ENCODE measurements at regions not wholly inside any gene's neighbourhood (a gene's known extent, or its start where the extent isn't known, plus 50 kb on each side); places are given as distances from the start of the nearest gene placed in this dataset.

DNA sequence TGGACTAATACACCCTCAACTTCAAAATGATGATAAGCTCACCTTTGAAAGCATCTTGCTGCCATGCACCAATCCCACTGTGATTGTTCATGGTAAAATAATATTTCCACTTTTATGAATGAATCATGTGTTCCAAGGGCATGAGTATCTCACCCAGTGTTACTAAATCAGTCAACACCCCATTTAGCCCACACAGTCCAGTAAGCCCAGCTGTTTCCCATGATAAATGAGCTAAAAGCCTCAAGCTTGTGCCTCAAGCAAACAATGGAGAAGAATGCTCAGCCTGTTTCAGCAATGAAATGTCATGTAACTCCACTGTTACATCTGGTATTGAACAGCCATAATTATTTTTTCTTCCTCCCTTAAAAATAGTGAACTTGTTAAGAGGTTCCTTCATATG is 442.5 kb downstream of the XPNPEP1 start (continued):
- TF ChIP-seq, protein P1, sequence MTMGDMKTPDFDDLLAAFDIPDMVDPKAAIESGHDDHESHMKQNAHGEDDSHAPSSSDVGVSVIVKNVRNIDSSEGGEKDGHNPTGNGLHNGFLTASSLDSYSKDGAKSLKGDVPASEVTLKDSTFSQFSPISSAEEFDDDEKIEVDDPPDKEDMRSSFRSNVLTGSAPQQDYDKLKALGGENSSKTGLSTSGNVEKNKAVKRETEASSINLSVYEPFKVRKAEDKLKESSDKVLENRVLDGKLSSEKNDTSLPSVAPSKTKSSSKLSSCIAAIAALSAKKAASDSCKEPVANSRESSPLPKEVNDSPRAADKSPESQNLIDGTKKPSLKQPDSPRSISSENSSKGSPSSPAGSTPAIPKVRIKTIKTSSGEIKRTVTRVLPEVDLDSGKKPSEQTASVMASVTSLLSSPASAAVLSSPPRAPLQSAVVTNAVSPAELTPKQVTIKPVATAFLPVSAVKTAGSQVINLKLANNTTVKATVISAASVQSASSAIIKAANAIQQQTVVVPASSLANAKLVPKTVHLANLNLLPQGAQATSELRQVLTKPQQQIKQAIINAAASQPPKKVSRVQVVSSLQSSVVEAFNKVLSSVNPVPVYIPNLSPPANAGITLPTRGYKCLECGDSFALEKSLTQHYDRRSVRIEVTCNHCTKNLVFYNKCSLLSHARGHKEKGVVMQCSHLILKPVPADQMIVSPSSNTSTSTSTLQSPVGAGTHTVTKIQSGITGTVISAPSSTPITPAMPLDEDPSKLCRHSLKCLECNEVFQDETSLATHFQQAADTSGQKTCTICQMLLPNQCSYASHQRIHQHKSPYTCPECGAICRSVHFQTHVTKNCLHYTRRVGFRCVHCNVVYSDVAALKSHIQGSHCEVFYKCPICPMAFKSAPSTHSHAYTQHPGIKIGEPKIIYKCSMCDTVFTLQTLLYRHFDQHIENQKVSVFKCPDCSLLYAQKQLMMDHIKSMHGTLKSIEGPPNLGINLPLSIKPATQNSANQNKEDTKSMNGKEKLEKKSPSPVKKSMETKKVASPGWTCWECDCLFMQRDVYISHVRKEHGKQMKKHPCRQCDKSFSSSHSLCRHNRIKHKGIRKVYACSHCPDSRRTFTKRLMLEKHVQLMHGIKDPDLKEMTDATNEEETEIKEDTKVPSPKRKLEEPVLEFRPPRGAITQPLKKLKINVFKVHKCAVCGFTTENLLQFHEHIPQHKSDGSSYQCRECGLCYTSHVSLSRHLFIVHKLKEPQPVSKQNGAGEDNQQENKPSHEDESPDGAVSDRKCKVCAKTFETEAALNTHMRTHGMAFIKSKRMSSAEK (CRISPR knock-in tag; IDR thresholded peaks at IDR 0.05; ENCODE audit: borderline replicate concordance): no peak
- TF ChIP-seq ZNF317 (CRISPR knock-in tag; IDR thresholded peaks at IDR 0.05; ENCODE audit: borderline replicate concordance, low read depth) (no peak), RORB (CRISPR knock-in tag; IDR thresholded peaks at IDR 0.05) (no peak), JUN (CRISPR knock-in tag; IDR thresholded peaks at IDR 0.05) (no peak), FOXP1 (CRISPR knock-in tag; IDR thresholded peaks at IDR 0.05; ENCODE audit: borderline replicate concordance) (no peak), EMX1 (CRISPR knock-in tag; IDR thresholded peaks at IDR 0.05) (no peak)

DNA sequence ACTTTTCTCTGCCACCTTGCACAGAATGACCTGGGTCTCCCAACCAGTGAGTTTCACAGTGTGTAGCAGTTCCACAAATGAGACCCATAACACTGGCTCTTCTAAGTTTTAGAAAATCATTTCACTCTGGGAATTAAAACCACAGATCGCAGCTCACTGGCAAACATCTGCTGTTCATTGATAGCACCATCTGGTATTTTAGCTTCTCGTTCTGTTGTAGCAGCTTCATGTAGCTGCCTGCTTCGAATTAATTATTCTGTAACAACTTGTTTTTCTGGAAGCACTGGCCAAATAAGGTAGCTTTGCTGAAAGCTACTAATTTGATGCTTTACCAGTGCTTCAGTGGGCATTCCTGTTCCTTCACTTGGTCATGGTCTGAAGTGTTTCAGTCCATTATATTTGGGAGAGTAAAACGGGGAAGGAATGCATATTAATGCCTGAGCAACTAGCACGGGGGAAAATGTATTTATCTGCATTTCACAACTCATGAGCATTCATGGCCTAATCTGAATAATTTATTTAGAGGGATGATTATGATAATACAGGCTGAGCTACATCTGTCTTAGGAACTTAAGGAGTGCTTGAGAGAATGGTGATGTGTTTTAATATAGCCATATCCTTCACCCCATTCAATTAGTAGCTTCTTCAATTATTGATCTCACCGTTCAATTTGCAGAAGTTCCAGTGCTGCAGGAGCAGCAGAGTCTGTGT is 447.4 kb downstream of the XPNPEP1 start:
- POLR2A ChIA-PET: no interaction called here
- no peak for DNase-seq (ENCODE audit: low spot score)
- Mint-ChIP-seq H3K9me3 (no peaks in the 10 kb centered on the region), H3K4me1 (peaks cover 21% of the 10 kb centered on the region), H3K27ac (no peak overlapping the region), H3K4me3 (no peak overlapping the region), H3K36me3 (no peaks in the 10 kb centered on the region), H3K27me3 (ENCODE audit: low read depth) (no peaks in the 10 kb centered on the region)
- no peak for ATAC-seq
- CTCF ChIA-PET: interaction anchor here (1.2 to 1.8 kb wide), 4 partner anchors 19 to 363 kb away, joined by 3 to 5 read pairs (median 5); no protein-coding TSS in a partner anchor
- TF ChIP-seq, protein P2, sequence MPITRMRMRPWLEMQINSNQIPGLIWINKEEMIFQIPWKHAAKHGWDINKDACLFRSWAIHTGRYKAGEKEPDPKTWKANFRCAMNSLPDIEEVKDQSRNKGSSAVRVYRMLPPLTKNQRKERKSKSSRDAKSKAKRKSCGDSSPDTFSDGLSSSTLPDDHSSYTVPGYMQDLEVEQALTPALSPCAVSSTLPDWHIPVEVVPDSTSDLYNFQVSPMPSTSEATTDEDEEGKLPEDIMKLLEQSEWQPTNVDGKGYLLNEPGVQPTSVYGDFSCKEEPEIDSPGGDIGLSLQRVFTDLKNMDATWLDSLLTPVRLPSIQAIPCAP (CRISPR knock-in tag; IDR thresholded peaks at IDR 0.05): no peak
- no peak for TF ChIP-seq TCF7 (CRISPR knock-in tag; IDR thresholded peaks at IDR 0.05; ENCODE audit: low read depth)
- TF ChIP-seq, protein P3, sequence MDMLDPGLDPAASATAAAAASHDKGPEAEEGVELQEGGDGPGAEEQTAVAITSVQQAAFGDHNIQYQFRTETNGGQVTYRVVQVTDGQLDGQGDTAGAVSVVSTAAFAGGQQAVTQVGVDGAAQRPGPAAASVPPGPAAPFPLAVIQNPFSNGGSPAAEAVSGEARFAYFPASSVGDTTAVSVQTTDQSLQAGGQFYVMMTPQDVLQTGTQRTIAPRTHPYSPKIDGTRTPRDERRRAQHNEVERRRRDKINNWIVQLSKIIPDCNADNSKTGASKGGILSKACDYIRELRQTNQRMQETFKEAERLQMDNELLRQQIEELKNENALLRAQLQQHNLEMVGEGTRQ (CRISPR knock-in tag; IDR thresholded peaks at IDR 0.05): no peak
- TF ChIP-seq, protein P4, sequence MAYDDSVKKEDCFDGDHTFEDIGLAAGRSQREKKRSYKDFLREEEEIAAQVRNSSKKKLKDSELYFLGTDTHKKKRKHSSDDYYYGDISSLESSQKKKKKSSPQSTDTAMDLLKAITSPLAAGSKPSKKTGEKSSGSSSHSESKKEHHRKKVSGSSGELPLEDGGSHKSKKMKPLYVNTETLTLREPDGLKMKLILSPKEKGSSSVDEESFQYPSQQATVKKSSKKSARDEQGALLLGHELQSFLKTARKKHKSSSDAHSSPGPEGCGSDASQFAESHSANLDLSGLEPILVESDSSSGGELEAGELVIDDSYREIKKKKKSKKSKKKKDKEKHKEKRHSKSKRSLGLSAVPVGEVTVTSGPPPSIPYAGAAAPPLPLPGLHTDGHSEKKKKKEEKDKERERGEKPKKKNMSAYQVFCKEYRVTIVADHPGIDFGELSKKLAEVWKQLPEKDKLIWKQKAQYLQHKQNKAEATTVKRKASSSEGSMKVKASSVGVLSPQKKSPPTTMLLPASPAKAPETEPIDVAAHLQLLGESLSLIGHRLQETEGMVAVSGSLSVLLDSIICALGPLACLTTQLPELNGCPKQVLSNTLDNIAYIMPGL (CRISPR knock-in tag; IDR thresholded peaks at IDR 0.05): no peak
- no peak for TF ChIP-seq ZNF317 (CRISPR knock-in tag; IDR thresholded peaks at IDR 0.05; ENCODE audit: borderline replicate concordance, low read depth)
- TF ChIP-seq, protein P5, sequence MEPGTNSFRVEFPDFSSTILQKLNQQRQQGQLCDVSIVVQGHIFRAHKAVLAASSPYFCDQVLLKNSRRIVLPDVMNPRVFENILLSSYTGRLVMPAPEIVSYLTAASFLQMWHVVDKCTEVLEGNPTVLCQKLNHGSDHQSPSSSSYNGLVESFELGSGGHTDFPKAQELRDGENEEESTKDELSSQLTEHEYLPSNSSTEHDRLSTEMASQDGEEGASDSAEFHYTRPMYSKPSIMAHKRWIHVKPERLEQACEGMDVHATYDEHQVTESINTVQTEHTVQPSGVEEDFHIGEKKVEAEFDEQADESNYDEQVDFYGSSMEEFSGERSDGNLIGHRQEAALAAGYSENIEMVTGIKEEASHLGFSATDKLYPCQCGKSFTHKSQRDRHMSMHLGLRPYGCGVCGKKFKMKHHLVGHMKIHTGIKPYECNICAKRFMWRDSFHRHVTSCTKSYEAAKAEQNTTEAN (CRISPR knock-in tag; IDR thresholded peaks at IDR 0.05): no peak
- TF ChIP-seq RELA (CRISPR knock-in tag; IDR thresholded peaks at IDR 0.05; ENCODE audit: borderline replicate concordance): no peak
- no peak for TF ChIP-seq ZNF219 (CRISPR knock-in tag; IDR thresholded peaks at IDR 0.05; ENCODE audit: borderline replicate concordance)
- TF ChIP-seq FOXK1 (CRISPR knock-in tag; IDR thresholded peaks at IDR 0.05): no peak
- no peak for TF ChIP-seq ZNF671 (CRISPR knock-in tag; IDR thresholded peaks at IDR 0.05)
- no peak for TF ChIP-seq HMGA2 (CRISPR knock-in tag; IDR thresholded peaks at IDR 0.05)
- no peak for TF ChIP-seq ZNF396 (CRISPR knock-in tag; IDR thresholded peaks at IDR 0.05; ENCODE audit: borderline replicate concordance)
- TF ChIP-seq, protein P6, sequence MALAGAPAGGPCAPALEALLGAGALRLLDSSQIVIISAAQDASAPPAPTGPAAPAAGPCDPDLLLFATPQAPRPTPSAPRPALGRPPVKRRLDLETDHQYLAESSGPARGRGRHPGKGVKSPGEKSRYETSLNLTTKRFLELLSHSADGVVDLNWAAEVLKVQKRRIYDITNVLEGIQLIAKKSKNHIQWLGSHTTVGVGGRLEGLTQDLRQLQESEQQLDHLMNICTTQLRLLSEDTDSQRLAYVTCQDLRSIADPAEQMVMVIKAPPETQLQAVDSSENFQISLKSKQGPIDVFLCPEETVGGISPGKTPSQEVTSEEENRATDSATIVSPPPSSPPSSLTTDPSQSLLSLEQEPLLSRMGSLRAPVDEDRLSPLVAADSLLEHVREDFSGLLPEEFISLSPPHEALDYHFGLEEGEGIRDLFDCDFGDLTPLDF (CRISPR knock-in tag; IDR thresholded peaks at IDR 0.05): no peak
- TF ChIP-seq, protein P7, sequence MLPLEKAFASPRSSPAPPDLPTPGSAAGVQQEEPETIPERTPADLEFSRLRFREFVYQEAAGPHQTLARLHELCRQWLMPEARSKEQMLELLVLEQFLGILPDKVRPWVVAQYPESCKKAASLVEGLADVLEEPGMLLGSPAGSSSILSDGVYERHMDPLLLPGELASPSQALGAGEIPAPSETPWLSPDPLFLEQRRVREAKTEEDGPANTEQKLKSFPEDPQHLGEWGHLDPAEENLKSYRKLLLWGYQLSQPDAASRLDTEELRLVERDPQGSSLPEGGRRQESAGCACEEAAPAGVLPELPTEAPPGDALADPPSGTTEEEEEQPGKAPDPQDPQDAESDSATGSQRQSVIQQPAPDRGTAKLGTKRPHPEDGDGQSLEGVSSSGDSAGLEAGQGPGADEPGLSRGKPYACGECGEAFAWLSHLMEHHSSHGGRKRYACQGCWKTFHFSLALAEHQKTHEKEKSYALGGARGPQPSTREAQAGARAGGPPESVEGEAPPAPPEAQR (CRISPR knock-in tag; IDR thresholded peaks at IDR 0.05): no peak
- no peak for TF ChIP-seq SP1 (CRISPR knock-in tag; conservative IDR thresholded peaks at IDR 0.05)
- no peak for TF ChIP-seq JUN (CRISPR knock-in tag; IDR thresholded peaks at IDR 0.05)
- TF ChIP-seq CREM (CRISPR knock-in tag; IDR thresholded peaks at IDR 0.05): no peak

Measured in WTC11 (cell line).